T-cell (primary cell): ENCODE measurements at regions not wholly inside any gene's neighbourhood (a gene's known extent, or its start where the extent isn't known, plus 50 kb on each side); places are given as distances from the start of the nearest gene placed in this dataset.
A peak's percentile ranks its signal among the peaks of the same experiment; 100 is the strongest.

Experiments used
- ATAC-seq, 4 experiments: fragments of 200-7000 bp in 3 of 4; fragments of 150-1000 bp in 1 of 4; cut with Tn5 transposase; replicated peaks in 1 of 4; 1 replicate in 3 of 4; 2 replicates in 1 of 4; pipeline ENCODE4 v1.10.0; 2021; ENCODE audit warnings: moderate library complexity in 3 of 4, mild to moderate bottlenecking in 2 of 4, moderate number of reproducible peaks in 1 of 4
- CTCF ChIA-PET, 2 donors: fragments of 300-600 bp; sonication (Branson Sonifier 250); formaldehyde crosslinking; loops; one replicate each; lab custom pipeline; 2022; ENCODE audit warnings: antibody characterized with exemption in 2 of 2; lab: Charles Lee
- POLR2A ChIA-PET, 2 donors: fragments of 300-600 bp; sonication (Branson Sonifier 250); formaldehyde crosslinking; loops; one replicate each; lab custom pipeline; 2022; ENCODE audit warnings: antibody characterized with exemption in 2 of 2; lab: Charles Lee
- DNase-seq, 35 experiments: peaks; one replicate each; pipeline versions ENCODE4 v3.0.0 to v3.0.0-alpha.2; 2013 to 2023
- H3K27ac ChIP-seq: one replicate; pipeline ENCODE4 v1.5.1; 2013; ENCODE audit warnings: low read length
- H3K27me3 ChIP-seq, 2 experiments: replicated peaks in 1 of 2; 1 replicate in 1 of 2; 2 replicates in 1 of 2; pipeline versions ENCODE4 v1.6.1 to v1.7.0; 2013; ENCODE audit warnings: low read length in 1 of 2, mixed read lengths in 1 of 2; ENCODE audit not compliant: control insufficient read depth in 2 of 2, insufficient read depth in 2 of 2; ENCODE audit errors: extremely low read depth in 1 of 2
- H3K36me3 ChIP-seq, 2 donors: 1 replicate in 1 of 2; 2 replicates in 1 of 2; pipeline versions ENCODE4 v1.6.1 to v1.7.0; 2013; ENCODE audit warnings: low read length in 1 of 2; ENCODE audit not compliant: control insufficient read depth in 2 of 2, insufficient read depth in 1 of 2; ENCODE audit errors: extremely low read depth in 1 of 2
- H3K4me1 ChIP-seq, 2 experiments: 1 replicate in 1 of 2; 2 replicates in 1 of 2; pipeline versions ENCODE4 v1.6.1 to v1.7.0; 2013; ENCODE audit warnings: low read length in 2 of 2, mixed read lengths in 1 of 2; ENCODE audit not compliant: insufficient read depth in 2 of 2, control insufficient read depth in 1 of 2; ENCODE audit errors: extremely low read depth in 1 of 2
- H3K4me3 ChIP-seq, 2 donors: 1 replicate in 1 of 2; 2 replicates in 1 of 2; pipeline versions ENCODE4 v1.5.1 to v1.7.0; 2013; ENCODE audit warnings: mild to moderate bottlenecking in 2 of 2, low read length in 1 of 2, moderate library complexity in 1 of 2; ENCODE audit not compliant: control insufficient read depth in 1 of 2; ENCODE audit errors: extremely low read depth in 1 of 2
- H3K9me3 ChIP-seq: 2 replicates; pipeline ENCODE4 v1.7.0; 2013
- H3K27ac Mint-ChIP-seq, 2 donors: one replicate each; pipeline ENCODE4 v1.8.0; 2020 to 2021; ENCODE audit warnings: mild to moderate bottlenecking in 2 of 2, mixed read lengths in 2 of 2
- H3K27me3 Mint-ChIP-seq, 2 donors: one replicate each; pipeline ENCODE4 v1.8.0; 2021 to 2022; ENCODE audit warnings: mixed read lengths in 2 of 2
- H3K36me3 Mint-ChIP-seq: one replicate; pipeline ENCODE4 v1.8.0; 2021; ENCODE audit warnings: mixed read lengths
- H3K4me1 Mint-ChIP-seq, 3 donors: one replicate each; pipeline ENCODE4 v1.8.0; 2020 to 2022; ENCODE audit warnings: mixed read lengths in 3 of 3, mild to moderate bottlenecking in 1 of 3
- H3K4me3 Mint-ChIP-seq, 3 donors: one replicate each; pipeline ENCODE4 v1.8.0; 2020 to 2022; ENCODE audit warnings: mild to moderate bottlenecking in 3 of 3, mixed read lengths in 3 of 3, moderate library complexity in 3 of 3
- H3K9me3 Mint-ChIP-seq, 3 donors: one replicate each; pipeline ENCODE4 v1.8.0; 2020 to 2022; ENCODE audit warnings: mixed read lengths in 3 of 3
- WGBS: methylation state at CpG from one replicate; pipeline ENCODE4 v1.1.5; 2013; ENCODE audit warnings: missing lambda C conversion rate; ENCODE audit not compliant: insufficient coverage; 5-methylcytosine and 5-hydroxymethylcytosine counted together

GRCh38 chr2:172326211-172326509, 101.2 kb upstream of the ITGA6 start:
- Histone ChIP-seq H3K4me3 (no peak overlapping the region), H3K27me3 (peaks cover 0 to 3% of the 10 kb centered on the region in 2 experiments), H3K36me3 (no peaks in the 10 kb centered on the region), H3K4me1 (peaks cover 0 to 5% of the 10 kb centered on the region in 2 experiments), H3K9me3 (no peaks in the 10 kb centered on the region), H3K27ac (no peak overlapping the region)
- ATAC-seq, result no peak
- Mint-ChIP-seq H3K4me3 (no peak overlapping the region), H3K9me3 (peaks cover 0 to 3% (median 0%) of the 10 kb centered on the region in 3 donors), H3K36me3 (no peaks in the 10 kb centered on the region), H3K27me3 (no peaks in the 10 kb centered on the region), H3K4me1 (peaks cover 0 to 9% (median 0%) of the 10 kb centered on the region in 3 donors), H3K27ac (no peak overlapping the region)
- no CpG with 5 or more reads among the region's 1 CpG for WGBS
- CTCF ChIA-PET, result interaction anchor here in 1 of 2 donors (0.6 kb wide), 1 partner anchor 81 kb away, joined by 5 read pairs; no protein-coding TSS in a partner anchor
- no peak for DNase-seq
- POLR2A ChIA-PET, result no interaction called here

GRCh38 chr2:172328103-172328841, 99.1 kb upstream of the ITGA6 start:
- ChIA-PET POLR2A (no interaction called here), CTCF (no interaction called here)
- H3K4me1 Mint-ChIP-seq, result peaks cover 0 to 9% (median 0%) of the 10 kb centered on the region in 3 donors
- no peaks in the 10 kb centered on the region for H3K27me3 Mint-ChIP-seq
- no peak overlapping the region for H3K27ac ChIP-seq
- no peak for ATAC-seq
- no peak overlapping the region for H3K27ac Mint-ChIP-seq
- no peaks in the 10 kb centered on the region for H3K36me3 ChIP-seq
- peaks cover 0 to 3% of the 10 kb centered on the region in 2 experiments for H3K27me3 ChIP-seq
- no peak overlapping the region for H3K4me3 Mint-ChIP-seq
- no peaks in the 10 kb centered on the region for H3K36me3 Mint-ChIP-seq
- H3K9me3 ChIP-seq, result no peaks in the 10 kb centered on the region
- DNase-seq, result no peak
- WGBS, result no CpG with 5 or more reads among the region's 3 CpGs
- H3K4me1 ChIP-seq, result peaks cover 0 to 5% of the 10 kb centered on the region in 2 experiments
- no peak overlapping the region for H3K4me3 ChIP-seq
- no peaks in the 10 kb centered on the region for H3K9me3 Mint-ChIP-seq

- no peak for DNase-seq
- Histone ChIP-seq H3K27ac (no peak overlapping the region), H3K9me3 (no peaks in the 10 kb centered on the region), H3K36me3 (no peaks in the 10 kb centered on the region), H3K4me1 (peaks cover 0 to 5% of the 10 kb centered on the region in 2 experiments), H3K4me3 (no peak overlapping the region), H3K27me3 (peaks cover 0 to 3% of the 10 kb centered on the region in 2 experiments)
- no peak for ATAC-seq
- ChIA-PET POLR2A (no interaction called here), CTCF (no interaction called here)
- Mint-ChIP-seq H3K27me3 (no peaks in the 10 kb centered on the region), H3K4me3 (no peak overlapping the region), H3K4me1 (peaks cover 0 to 9% (median 0%) of the 10 kb centered on the region in 3 donors), H3K9me3 (no peaks in the 10 kb centered on the region), H3K27ac (no peak overlapping the region), H3K36me3 (no peaks in the 10 kb centered on the region)
- WGBS, result 30% methylated on average over 1 of the region's 2 CpGs
Measured at GRCh38 chr2:172329416-172329773, 98.0 kb upstream of the ITGA6 start.

GRCh38 chr2:172329774-172330671, 97.4 kb upstream of the ITGA6 start:
- Mint-ChIP-seq H3K4me3 (no peak overlapping the region), H3K27me3 (no peaks in the 10 kb centered on the region), H3K36me3 (no peaks in the 10 kb centered on the region), H3K9me3 (no peaks in the 10 kb centered on the region), H3K4me1 (peaks cover 0 to 9% (median 0%) of the 10 kb centered on the region in 3 donors), H3K27ac (no peak overlapping the region)
- peaks cover 0 to 5% of the 10 kb centered on the region in 2 experiments for H3K4me1 ChIP-seq
- ATAC-seq, result no peak
- no peaks in the 10 kb centered on the region for H3K9me3 ChIP-seq
- no peak overlapping the region for H3K4me3 ChIP-seq
- ChIA-PET POLR2A (no interaction called here), CTCF (no interaction called here)
- H3K36me3 ChIP-seq, result no peaks in the 10 kb centered on the region
- H3K27me3 ChIP-seq, result peaks cover 0 to 3% of the 10 kb centered on the region in 2 experiments
- DNase-seq, result peak in 3 of 35 experiments; percentile 5 to 27 (median 5)
- WGBS, result 64% methylated on average over 11 of the region's 14 CpGs
- no peak overlapping the region for H3K27ac ChIP-seq

GRCh38 chr2:172332507-172332906, 94.9 kb upstream of the ITGA6 start:
- Mint-ChIP-seq H3K4me1 (peaks cover 0 to 10% (median 0%) of the 10 kb centered on the region in 3 donors), H3K27ac (no peak overlapping the region), H3K36me3 (no peaks in the 10 kb centered on the region), H3K9me3 (no peaks in the 10 kb centered on the region), H3K27me3 (no peaks in the 10 kb centered on the region), H3K4me3 (no peak overlapping the region)
- H3K27me3 ChIP-seq, result peaks cover 0 to 3% of the 10 kb centered on the region in 2 experiments
- H3K36me3 ChIP-seq, result no peaks in the 10 kb centered on the region
- DNase-seq (no peak), ATAC-seq (no peak)
- peaks cover 0 to 5% of the 10 kb centered on the region in 2 experiments for H3K4me1 ChIP-seq
- ChIA-PET CTCF (no interaction called here), POLR2A (no interaction called here)
- WGBS, result no CpG with 5 or more reads among the region's 8 CpGs
- H3K4me3 ChIP-seq, result no peak overlapping the region
- no peak overlapping the region for H3K27ac ChIP-seq
- no peaks in the 10 kb centered on the region for H3K9me3 ChIP-seq

- no peaks in the 10 kb centered on the region for H3K9me3 ChIP-seq
- no peaks in the 10 kb centered on the region for H3K9me3 Mint-ChIP-seq
- ATAC-seq (no peak), DNase-seq (no peak)
- no peaks in the 10 kb centered on the region for H3K36me3 Mint-ChIP-seq
- no peak overlapping the region for H3K27ac Mint-ChIP-seq
- H3K27ac ChIP-seq, result no peak overlapping the region
- H3K4me3 ChIP-seq, result no peak overlapping the region
- no CpG with 5 or more reads among the region's 5 CpGs for WGBS
- no peaks in the 10 kb centered on the region for H3K36me3 ChIP-seq
- no peak overlapping the region for H3K4me3 Mint-ChIP-seq
- H3K4me1 Mint-ChIP-seq, result peaks cover 0 to 10% (median 0%) of the 10 kb centered on the region in 3 donors
- H3K27me3 Mint-ChIP-seq, result no peaks in the 10 kb centered on the region
- POLR2A ChIA-PET, result no interaction called here
- H3K4me1 ChIP-seq, result peaks cover 0 to 5% of the 10 kb centered on the region in 2 experiments
- CTCF ChIA-PET, result no interaction called here
- peaks cover 0 to 3% of the 10 kb centered on the region in 2 experiments for H3K27me3 ChIP-seq
Measured at GRCh38 chr2:172333235-172333977, 94.0 kb upstream of the ITGA6 start.
